Stimulated activated CD4-positive, alpha-beta T cell treated with anti-CD3 and anti-CD28 coated beads, Interleukin-2, amount 100 ng/mL, for 24 hours (primary cell): ENCODE measurements at regions not wholly inside any gene's neighbourhood (a gene's known extent, or its start where the extent isn't known, plus 50 kb on each side); places are given as distances from the start of the nearest gene placed in this dataset.

ENCODE experiments used
- DNase-seq, 2 donors: peaks; one replicate each; pipeline ENCODE4 v3.0.0-alpha.2; 2020

DNA sequence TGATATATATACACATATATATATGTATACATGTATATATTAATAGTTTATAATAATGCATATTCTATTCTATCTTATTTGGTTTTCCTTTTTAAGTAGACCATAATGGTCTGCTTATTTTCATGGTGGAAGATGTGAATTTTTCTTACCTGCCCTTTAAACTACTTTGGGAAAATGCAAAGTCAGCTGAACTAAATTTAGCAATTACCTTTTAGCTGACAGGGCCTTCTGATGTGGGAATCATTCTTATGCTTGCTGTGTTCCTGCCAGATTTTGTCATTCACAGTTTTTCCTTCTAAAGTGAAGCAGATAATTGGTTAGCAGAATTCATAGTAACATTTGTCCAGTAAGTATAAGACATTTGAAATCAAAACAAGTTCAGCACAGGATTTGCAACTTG, 63.2 kb upstream of the SAMSN1 start:
- DNase-seq = no peak

DNA sequence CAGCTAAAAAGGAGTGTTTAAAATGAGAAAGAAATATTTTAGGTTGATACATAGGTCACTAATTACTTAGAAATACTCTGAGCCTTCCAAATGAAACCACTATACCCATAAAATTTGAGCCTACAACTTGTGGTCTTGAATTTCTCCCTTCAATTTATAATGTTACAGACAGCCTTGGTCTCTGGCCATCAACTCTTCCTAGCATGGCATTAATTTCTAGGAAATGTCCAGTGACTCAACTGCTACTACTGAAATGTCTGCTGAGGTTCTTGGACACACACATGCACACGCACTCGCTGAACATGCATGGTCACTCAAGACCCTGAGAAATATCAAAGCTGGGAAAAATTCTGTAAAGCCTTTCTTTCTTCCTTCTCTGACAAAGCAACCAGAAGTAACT, 61.1 kb upstream of the SAMSN1 start:
- DNase-seq = no peak

DNA sequence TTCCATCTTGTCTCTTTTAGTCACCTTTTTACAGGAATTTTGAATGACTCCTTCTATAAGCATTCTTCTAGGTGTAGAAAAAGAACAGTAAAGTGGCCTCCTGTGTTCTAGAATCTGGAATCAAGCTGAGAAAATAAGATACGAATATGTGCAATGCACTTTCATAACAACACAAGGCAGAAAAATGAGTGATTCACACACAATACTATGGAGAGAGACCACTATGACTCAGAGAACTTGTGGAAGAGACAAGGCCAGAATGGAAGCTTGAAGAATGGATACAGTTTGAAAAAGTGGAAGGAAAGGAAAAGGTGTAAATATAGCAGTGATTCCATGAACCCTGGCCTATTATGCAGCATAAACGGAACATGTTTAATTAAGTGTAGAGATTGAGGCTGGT, 57.1 kb upstream of the SAMSN1 start:
- DNase-seq = no peak

DNA sequence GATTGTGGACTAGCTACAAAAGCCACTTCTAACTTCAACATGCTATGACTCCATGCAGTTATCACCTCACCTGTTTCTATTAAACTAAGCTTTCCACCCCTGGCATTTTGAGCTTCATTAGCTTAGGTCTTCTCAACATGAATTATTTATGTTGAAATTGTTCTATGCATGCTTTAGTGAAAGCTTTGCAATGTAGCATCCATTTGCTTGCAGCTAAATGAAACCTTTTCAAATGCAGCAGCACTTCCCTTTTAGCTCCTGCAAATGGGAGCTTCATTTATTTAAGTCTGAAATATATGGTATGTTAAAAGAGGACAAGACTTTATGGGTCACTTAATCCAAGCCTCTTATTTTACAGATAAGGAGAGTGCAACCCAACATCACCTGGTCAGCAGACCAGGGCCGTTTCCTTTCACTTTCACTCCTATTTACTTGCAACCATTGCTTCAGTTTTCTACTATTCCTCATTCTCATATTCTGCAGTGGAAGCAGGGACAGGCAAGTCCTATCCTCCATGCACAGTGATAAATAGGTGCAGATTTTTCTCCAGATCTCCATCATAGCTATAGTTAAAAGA, 56.4 kb upstream of the SAMSN1 start:
- DNase-seq = no peak

DNA sequence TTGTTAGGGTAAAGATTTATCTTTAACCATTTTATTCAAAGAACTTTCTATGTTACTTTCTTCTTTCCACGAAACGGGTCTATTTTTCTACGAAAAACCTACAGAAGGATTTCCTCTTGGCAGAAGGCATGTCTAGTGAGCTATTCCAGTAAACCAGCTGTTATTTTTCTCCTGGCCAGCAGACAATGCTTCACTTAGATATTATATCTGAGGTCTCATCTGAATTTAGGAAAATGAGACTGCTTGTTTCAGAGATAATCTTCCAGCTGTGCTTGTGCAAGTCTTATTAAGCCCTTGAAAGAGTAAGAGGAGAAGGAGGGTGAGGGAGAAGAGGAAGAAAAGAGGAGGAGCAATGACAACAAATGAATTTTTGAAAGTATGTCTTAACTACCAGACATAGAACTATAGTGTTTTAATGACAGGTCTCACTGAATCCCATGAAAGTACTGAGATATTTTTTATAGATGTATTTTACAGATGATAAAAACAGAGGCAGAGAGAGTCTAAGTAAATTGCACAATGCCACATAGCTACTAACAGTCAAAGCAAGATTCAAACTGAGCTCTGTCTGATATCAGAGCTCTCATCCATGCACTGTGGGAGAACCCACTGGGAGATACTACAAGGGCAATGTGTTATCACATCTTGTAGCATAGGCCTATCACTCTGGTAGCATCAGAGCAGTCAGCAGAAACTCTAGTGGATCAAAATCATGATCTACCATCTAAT, 54.6 kb upstream of the SAMSN1 start:
- DNase-seq = no peak

DNA sequence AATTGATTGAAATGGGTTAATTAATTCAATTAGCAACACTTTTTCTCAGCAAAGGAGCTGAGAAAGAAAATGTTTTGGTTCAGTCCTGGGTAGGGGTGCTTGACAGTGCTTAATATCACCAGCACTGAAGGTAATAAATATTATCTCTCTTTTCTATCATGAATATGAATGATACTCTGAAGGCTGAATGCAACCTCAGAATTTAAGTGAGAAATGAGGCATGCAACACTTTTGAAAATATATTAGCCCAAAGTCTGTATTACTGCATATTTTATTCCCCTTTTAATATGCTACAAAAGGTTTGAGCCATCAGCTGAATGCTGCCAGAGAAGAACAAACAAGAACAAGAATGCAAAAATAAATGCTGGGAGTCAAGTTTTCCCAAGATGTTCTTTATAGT, 52.0 kb upstream of the SAMSN1 start:
- DNase-seq = no peak
